HG02973 (cell line): ENCODE measurements at regions not wholly inside any gene's neighbourhood (a gene's known extent, or its start where the extent isn't known, plus 50 kb on each side); places are given as distances from the start of the nearest gene placed in this dataset.
"Not testable (repeated sequence)": the region's sequence is repeated elsewhere in the genome, so short reads cannot be mapped to it uniquely, and the experiment has no call there.

Experiments
- ATAC-seq: cut with Tn5 transposase; IDR thresholded peaks from one replicate; pipeline ENCODE4 v1.9.1; 2021; ENCODE audit warnings: moderate library complexity; ENCODE audit not compliant: unreplicated experiment

DNA sequence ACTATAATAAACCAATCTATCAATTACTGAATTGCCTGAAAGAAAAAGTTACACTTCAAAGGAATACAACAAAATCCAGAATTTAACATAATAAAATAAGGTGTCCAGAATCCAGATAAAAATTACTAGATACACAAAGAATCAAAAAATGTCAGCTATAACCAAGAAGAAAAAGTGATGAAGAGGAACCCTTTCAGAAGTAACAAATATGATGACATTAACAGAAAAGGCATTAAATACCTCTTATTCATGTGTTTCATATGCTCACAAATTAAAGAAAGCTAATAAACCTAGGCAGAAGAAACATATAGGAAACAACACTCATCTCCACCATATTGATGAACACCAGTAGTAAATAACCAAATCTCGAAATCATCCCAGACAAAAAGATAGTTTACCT, 722.8 kb downstream of the ADCYAP1 start:
- no peak for ATAC-seq

DNA sequence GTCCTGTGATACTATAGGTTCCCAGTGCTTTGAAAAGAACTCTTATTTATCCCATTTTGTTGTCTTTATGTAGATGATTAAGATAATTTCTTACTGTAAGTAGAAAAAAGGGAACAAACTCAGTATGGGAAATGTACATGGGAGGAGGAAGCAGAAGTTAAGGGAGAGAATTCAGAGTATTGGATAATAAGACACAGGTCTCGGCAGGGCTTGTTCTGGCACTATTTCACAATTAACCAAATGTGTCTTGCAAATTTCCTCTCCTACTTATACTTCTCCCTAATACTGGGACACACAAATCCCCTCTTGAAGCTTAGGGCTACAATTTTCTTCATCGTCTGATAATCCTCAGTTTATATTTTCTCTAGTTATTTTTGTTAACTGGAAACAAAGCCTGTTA, 744.0 kb downstream of the ADCYAP1 start:
- no peak for ATAC-seq

DNA sequence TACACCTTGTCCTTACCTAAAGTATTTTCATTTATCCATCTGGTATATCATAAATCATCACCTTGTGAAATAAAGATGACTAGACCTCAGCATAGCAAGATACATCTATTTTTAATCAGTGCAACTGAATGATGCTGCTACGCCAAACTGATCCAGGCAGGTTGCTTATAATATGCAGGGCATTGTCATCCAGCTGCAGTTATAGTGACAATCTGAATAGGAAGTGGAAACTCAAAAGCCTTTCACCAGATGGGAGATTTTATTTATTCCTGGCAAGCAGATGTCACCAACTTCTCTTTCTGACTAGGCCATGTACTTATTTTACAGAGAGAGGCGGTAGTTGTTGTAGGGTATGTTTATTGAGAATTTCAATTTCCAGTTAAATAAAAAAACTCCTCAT, 747.3 kb downstream of the ADCYAP1 start:
- ATAC-seq = no peak

DNA sequence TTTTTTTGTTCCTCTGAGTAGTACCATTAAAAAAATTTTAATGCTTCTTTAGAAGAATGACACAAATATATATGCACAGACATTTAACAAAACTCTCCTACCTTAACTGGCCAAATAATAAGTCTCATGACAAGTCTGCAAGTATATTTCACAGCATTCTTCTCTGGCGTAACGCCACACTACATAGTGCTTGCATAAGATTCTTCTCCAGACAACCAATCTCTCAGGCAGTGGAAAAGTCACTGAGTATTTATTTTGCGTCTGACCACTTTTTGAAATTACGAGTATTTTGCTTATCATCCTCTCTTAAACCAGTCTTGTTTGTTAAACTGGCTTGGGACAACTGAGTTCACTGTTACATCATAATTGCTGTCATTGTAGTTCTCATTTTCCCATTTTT, 749.2 kb downstream of the ADCYAP1 start:
- ATAC-seq = no peak

DNA sequence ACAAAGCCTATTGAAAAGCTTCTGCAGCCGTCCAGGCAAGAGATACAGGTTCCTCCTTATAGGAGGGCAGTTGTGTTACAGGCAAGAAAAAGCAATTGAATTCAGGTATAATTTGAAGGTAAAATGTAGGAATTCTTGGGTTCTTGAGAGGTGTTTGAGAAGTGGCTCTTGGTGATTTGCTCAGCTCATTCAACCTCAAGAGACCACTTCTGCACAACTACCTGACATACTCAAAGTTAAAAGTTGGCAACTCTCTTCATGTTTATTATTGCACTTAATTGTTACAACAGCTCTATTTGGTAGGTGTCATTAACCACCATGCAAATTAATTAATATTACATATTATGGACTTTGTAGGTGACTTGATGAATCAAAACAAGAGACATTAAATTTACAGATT, 753.2 kb downstream of the ADCYAP1 start:
- ATAC-seq = no peak

DNA sequence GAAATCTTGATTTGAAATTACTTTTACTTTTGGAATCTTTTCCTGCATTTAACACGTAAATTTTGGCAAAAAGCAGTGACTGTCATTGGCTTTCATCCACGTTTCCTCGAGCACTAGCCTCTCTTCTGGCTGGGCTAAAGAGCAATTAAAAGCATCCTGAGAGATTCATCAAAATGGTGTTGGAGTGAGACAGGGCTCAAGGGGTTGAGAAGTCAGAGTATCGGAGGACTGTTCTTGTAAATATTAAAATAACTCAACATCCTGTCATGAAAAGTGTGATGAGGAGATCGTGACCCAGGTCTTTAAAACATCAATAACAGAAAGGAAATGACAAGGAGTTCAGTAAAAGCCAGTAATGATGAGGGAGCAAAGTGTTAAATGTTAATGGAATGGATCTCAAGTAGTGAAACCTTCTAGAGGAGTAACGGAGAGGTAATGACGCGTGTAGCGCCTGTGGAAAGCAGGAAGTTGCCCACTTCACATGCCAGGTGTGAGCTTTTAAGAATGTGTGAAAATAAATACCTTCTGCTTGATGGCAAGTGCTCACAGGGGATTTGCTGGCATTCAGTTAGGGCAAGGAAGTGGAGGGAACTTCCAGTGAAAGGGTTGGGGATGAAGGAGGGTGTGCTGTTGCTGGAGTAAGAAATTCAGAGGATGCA, 754.4 kb downstream of the ADCYAP1 start:
- ATAC-seq = no peak

DNA sequence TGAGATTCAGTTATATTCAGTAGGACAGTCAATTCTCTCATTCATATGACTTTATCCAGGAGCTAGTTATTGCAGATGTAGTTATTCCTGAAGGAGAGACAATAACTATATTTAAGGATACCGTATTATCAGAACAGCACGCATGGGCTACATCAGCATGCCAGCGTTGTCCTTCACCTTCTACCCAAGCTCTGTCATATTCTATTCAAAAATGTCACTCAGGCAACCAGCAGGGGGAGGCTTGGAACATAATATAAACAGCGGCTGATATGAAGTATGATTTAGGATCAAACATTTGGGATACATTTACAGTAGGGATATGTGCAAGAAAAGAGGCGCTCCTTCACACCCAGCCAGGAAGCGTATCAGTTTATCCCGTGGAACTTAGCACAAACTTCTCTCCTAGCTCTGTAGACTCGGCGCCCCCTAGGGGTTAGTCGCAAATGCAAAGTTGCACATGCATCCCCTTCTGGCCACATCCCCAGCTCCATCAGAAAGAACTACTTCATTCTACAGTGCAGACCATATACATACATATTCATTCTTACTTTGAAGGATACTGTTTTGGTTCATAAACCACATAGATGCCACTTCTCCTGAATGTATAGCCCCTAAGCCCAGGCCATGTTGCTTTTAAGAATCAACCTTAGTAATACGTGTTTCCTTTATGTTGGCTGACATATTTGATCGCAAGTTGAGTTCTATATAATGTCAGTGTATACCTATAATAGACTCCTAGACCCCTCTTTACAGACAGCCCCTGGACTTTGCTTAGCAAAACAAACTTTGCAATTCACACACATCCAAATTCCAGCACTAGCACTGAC, 759.4 kb downstream of the ADCYAP1 start:
- ATAC-seq = no peak

DNA sequence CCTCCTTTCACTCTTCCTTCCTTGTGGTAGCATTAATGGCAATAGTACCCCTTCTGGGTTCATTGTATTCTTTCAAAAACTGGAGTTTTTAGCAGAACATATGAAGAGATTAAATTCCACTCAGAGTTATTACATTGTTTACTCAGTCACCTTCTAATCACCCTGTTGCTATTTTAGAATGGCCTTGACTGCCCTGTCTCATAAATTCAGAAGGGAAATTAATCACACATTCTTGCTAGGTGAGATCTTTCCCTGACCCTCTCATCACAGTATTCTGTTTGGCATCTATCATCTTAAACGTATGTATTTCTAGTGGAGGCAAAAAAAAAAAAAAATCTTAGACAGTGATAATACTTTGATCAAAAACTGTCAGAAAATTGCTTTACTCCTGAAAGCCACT, 760.4 kb downstream of the ADCYAP1 start:
- ATAC-seq = no peak

DNA sequence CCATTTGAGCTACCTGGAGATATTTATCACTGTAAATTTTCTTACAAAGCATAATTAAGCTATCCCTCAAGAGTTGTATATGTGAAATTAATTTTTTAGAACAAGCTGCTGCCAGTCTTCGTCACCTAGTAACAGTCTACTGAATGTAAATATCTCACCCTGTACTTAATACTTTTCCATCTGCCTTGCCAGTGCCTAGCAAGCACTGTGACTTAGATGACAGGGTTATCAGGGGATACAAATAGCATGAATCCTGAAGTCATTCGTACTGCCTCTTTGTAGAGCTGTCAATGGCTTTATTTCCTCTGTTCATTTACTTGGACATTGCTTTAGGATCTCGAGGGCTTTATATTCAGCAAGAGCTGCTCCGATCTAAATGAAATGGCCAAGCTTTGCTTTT, 763.6 kb downstream of the ADCYAP1 start:
- ATAC-seq = no peak

DNA sequence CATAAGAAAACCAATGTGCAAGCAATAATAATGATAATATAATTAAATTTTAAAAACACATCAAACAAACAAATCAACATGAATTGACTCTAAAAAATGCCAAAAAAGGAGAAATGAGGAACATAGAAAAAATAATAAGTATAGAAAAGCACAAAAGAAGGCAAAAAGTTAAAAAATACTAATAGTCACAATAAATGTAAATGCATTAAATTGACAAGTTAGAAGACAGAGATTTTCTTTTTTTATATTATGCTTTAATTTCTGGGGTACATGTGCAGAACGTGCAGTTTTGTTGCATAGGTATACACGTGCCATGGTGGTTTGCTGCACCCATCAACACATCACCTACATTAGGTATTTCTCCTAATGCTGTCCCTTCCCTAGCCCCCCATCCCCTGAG, 767.0 kb downstream of the ADCYAP1 start:
- not testable (repeated sequence) for ATAC-seq

DNA sequence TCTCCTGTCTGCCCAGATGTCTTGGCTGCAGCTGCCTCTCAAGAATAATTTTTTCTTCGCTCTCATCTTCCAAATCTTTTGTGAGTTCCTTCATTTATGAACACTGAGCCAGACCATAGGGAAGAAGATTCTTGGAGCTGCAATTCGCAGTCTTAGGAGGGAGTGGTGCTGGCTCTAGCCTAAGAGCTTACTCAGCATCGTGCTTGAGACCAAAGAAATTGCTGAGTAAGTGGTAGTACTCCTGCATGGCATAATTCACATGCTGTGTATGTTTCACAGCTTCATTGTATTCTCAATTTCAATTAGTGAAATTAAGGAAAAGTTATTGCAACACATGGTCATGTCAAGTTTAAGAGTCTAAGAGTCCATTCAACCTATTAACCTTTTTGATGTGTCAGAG, 771.7 kb downstream of the ADCYAP1 start:
- ATAC-seq = no peak

DNA sequence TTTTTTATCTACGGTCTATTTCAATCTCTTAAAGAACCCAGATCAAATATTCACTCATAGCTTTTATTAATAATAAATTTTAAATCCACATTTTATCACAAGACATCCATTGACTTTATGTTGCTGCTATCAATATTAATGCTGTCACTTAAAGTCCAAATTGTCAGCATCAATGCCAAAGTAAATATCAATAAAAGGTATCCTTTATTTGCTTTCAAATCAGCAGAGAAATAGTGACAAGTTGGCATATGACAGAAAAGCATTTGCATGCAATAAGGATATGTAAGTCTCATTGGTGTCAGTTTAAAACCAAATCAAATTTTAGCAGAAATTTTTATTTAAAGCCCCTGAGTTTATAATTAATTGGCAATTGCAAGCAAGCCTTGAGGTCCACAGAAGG, 775.4 kb downstream of the ADCYAP1 start:
- ATAC-seq = no peak

DNA sequence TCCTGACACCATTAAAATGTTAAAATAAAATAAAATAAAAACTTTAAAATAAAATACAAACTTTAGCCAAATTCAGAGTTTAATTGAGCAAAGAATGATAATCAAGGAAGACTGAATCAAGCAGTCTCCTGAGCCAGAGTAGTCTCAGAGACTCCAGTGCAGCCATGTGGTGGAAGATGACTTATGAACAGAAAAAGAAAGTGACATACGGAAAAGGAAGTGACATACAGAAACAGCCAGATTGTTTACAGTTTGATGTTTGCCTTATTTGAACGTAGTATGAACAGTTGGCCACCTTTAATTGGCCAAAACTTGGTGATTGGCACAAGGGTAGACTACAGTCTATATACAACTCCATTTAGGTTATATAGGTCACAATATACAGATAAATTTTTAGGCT, 787.2 kb downstream of the ADCYAP1 start:
- no peak for ATAC-seq

DNA sequence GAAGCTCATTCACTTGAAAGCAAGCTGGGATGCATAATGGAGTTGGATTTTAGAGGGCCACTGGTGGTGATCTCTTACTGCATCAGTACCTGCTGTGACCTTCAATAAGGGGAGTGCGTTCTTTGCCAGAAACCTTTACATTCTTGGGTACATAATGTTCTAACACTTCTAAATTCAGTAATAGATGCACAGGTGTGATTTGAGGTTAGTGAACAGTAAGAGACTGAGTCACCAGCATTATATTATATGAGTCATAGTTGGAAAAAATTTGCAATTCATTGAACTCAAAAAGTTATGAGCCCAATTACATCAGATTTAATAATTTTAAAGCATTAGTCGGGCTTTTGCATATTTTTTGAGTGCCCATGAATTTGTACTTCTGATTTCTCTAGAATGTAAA, 803.3 kb downstream of the ADCYAP1 start:
- no peak for ATAC-seq

DNA sequence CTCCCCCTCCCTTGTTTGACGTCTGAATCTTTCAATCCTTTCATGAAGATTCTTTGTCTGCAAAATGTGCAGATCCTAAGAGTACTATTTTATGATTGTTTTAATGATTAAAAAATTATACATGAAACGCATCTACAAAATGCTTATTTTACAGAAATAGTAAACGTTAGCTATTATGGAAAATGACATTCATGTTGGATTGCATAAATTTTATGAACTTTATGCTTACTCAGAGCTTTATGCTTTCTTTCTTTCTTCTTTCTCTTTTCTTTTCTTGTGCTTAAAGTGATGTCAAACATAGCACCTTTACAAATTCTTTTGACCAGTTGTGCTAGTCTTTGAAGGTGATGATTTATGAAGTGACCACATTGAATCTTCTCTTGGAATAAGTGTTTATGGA, 805.4 kb downstream of the ADCYAP1 start:
- ATAC-seq = no peak

DNA sequence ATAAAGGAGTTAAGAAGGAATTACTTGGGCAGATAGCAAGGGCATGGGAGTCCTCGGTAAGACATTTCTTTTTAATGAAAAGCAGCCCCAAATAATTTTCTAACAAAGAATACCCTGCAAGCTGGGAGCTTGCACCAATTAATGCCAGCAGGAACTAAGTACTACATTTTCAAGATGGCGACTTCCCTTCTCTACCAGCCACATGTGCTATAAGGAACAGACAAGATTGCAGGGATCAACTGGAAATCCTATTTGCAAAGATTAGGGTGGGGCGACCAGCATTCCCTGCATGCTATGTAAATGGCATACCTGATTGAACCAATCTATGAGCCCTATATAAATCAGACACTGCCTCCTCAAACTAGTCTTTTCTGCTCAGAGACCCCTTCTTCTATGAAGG, 827.5 kb downstream of the ADCYAP1 start:
- no peak for ATAC-seq

DNA sequence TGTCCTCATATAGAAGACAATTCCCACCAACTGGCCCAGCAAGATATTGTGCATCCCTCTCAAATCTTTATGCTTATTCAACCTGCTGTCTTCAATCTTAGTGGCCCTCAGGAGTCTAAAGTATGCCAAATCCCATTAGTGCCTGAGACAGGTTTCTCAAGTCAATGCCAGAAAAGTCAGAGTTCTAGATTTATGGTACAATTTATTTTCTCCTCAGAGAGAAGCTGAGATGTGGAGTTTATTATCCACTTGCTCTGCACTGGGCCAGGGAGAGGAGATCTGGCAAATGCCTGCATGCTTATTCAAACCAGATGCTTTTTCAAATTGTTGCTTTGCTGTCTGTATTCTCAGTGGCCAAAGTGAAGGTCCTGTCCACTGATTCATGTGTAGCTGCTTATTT, 825.2 kb downstream of the METTL4 start:
- no peak for ATAC-seq

DNA sequence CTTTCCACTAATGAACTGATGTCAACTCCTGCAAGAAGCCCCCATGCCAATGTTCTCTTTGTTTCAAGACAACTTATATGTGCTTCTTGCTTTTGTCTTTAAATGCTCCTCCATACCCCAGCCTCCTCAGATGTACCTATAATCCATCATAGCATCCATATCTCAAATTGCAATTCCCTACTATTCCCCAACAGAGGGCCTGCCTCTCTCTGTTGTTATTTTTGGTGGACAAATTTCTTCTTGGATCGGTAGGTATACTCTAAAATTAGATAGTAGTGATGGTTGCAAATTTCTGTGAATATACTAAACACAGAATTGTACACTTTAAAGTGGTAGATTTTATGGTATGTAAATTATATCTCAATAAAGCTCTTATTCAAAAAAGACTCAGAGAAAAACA, 820.1 kb downstream of the METTL4 start:
- ATAC-seq = no peak

DNA sequence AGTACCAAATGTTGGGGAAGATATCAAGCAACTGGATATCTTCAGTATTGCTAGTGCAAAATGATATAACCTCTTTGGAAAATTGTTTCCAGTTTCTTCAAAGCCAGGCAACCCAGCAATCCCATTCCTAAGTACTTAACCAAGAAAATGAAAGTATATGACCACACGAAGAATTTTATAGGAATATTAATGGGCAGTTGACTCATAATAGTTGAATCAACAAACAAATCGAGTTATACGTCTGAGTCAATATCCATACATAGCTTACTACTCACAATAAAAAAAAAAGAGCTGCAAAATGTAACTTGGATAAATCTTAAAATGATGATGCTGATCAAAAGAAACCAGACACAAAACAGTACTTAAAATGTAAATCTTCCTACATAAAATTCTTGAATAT, 810.4 kb downstream of the METTL4 start:
- no peak for ATAC-seq

DNA sequence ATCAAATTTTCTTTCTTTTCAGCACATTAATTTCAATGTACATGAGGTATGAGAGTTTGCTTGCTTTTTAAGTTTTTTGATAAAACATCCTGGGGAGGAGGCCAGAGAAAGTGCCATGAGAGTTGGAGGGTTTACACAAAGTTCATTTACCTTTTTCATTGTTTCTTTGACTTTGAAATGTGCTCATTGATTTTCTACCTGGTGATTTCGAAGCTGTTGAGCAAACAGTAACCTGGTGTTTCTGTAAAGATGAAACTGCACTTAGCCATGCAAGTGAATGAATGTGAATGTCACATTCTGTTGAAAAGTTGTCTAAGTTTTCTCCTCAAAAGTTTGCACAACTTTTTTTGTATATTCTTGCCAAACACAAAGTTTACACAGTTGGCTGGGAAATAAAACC, 797.0 kb downstream of the METTL4 start:
- ATAC-seq = no peak

DNA sequence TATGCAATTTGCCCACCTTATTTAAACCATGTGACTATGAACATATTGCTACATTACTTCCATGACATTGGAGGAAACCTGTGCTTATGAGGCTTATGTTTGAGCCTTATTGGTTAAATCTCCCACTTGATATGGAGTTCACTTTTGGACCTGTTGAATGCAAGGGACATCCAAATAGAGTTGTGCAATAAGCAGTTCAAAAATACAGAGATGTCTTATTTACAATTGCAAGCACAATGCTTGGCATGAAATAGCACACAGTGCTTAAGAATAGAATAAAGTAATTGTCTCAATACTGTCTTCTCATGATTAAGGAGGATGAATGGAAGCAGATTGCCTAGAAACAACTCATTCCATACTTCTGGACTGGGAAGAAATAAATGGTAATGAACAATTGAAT, 793.5 kb downstream of the METTL4 start:
- ATAC-seq = no peak

DNA sequence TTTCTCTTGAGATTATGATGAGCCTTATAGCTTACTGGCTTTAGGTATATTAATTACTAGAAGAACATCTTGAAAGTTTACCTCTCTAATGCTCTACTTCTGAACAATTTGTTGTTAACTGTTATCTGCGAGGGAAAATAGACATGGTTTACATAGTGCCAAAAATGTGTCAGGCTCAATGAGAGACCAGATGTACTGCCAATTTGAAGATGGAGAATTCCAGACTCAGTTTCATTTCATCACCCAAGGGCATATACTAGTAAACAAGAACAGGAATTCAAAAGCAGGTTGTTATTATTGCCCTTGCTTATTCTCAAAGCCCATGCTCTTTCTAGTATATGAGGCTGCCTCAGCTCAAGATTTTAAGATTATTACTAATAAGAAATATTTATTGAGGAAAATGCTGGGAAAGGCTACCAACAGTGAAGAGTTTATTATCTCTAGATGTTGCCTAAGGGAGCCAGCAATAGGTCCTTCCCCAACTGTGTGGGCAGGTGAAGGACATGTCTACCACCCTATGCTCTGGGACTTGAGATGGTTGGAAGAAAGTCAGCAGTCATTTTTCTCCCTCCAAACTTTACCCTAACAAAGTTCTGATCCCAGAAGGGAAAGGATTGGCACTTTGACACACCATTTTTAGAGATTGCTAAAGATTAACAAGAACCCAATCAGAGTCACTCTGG, 792.7 kb downstream of the METTL4 start:
- ATAC-seq = no peak
